ENCODE measurements at regions not wholly inside any gene's neighbourhood (a gene's known extent, or its start where the extent isn't known, plus 50 kb on each side); places are given as distances from the start of the nearest gene placed in this dataset.

GRCh38 chr5:68420476-68421344, 205.2 kb downstream of the PIK3R1 start:
- CTCF ChIA-PET = no interaction called here
- Histone ChIP-seq H3K4me1 (ENCODE audit: insufficient read depth, low read length, poor library complexity, severe bottlenecking) (peaks cover 22% of the 10 kb centered on the region), H3K36me3 (ENCODE audit: insufficient read depth, low read length, poor library complexity, severe bottlenecking) (no peaks in the 10 kb centered on the region), H3K4me3 (ENCODE audit: low read depth, low read length, poor library complexity, severe bottlenecking) (no peak overlapping the region), H3K27me3 (replicated peaks; ENCODE audit: insufficient read depth, low read depth, low read length, poor library complexity) (no peaks in the 10 kb centered on the region), H3K27ac (ENCODE audit: low read depth, low read length, poor library complexity, severe bottlenecking) (no peak overlapping the region), H3K9me3 (ENCODE audit: low read depth, low read length, poor library complexity, severe bottlenecking) (no peaks in the 10 kb centered on the region)
- intact Hi-C loops (cut with micrococcal nuclease; ENCODE audit: unreplicated experiment) = no loop called here
- POLR2A ChIA-PET (ENCODE audit: low non-redundant PET) = no interaction called here
- no peak for DNase-seq (ENCODE audit: low spot score)
- no TSS peak for BruUV-seq (replicated peaks)
- no peak for TF ChIP-seq CTCF (conservative IDR thresholded peaks at IDR 0.05; ENCODE audit: low read depth, low read length)
- TF ChIP-seq EZH2 (IDR thresholded peaks at IDR 0.05; ENCODE audit: borderline replicate concordance, low read depth, low read length, poor library complexity, severe bottlenecking) = no peak

DNA sequence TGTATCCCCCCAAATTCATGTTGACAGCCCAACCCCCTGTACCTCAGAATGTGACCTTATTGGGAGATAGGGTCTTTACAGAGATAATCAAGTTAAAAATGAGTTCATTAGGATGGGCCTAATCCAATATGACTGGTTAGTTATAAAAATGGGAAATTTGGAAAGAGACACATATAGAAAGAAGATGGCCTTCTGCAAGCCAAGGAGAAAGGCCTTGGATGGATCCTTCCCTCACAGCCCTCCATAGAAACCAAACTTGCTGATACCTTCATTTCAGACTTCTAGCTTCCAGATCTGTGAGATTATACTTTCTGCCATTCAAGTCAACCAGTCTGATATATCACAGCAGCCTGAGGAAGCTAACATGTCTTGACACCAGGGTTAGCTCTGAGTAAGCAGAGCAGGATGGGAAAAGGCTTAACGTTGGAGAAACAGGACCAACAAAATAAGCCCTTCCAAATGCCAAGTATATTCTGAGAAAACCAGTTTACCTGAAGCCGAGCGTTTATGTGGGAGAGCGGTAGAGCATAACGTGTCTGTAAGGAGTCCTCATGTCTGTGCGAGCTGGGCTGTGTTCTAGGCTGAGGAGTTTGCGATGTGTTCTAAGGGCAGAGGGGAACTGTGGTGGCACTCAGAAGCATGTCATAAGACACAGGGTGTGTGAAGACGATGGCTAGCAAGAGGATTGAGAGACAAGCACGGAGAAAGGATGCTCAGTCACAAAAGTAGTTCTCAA, 206.1 kb downstream of the PIK3R1 start:
- no peak overlapping the region for H3K27ac ChIP-seq (ENCODE audit: low read depth, low read length, poor library complexity, severe bottlenecking)
- ChIA-PET POLR2A (ENCODE audit: low non-redundant PET) (interaction anchor here (0.6 kb wide), 1 partner anchor 17 kb away, joined by 3 read pairs; no protein-coding TSS in a partner anchor), CTCF (no interaction called here)
- H3K27me3 ChIP-seq (replicated peaks; ENCODE audit: insufficient read depth, low read depth, low read length, poor library complexity) = no peaks in the 10 kb centered on the region
- peaks cover 15% of the 10 kb centered on the region for H3K4me1 ChIP-seq (ENCODE audit: insufficient read depth, low read length, poor library complexity, severe bottlenecking)
- H3K4me3 ChIP-seq (ENCODE audit: low read depth, low read length, poor library complexity, severe bottlenecking) = no peak overlapping the region
- no peaks in the 10 kb centered on the region for H3K9me3 ChIP-seq (ENCODE audit: low read depth, low read length, poor library complexity, severe bottlenecking)
- no peak for DNase-seq (ENCODE audit: low spot score)
- no peaks in the 10 kb centered on the region for H3K36me3 ChIP-seq (ENCODE audit: insufficient read depth, low read length, poor library complexity, severe bottlenecking)
- intact Hi-C loops (cut with micrococcal nuclease; ENCODE audit: unreplicated experiment) = no loop called here
- TF ChIP-seq EZH2 (IDR thresholded peaks at IDR 0.05; ENCODE audit: borderline replicate concordance, low read depth, low read length, poor library complexity, severe bottlenecking) (no peak), CTCF (conservative IDR thresholded peaks at IDR 0.05; ENCODE audit: low read depth, low read length) (no peak)
- BruUV-seq (replicated peaks) = no TSS peak

DNA sequence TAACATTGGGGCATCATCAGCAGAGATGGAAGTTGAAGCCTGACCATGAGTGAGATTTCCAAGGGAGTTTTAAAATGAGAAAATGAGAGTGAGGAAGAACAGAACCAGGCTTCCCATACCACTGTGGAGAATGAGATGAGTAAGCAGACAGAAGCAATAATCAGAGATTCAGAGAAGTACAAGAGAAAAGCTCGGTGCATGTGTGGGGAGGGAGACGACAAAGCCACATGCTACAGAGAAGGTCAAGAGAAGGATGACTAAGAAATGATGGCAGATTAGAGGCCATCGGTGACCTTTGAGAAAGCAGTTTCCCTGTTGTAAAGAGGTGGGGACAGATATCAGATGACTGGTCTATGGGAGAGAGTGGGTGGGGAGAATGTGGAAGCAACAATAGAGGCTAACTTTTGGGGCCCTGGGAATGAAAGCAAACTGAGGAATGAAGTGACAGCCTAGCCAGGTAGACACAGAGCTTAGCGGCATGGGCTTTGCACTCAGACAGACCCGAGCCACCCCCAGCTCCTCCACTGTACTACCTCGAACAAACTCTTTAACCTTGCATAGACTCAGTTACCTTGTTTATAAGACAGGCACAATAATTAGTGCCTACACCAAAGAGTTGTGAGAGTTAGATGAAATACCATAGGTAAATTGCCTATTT, 207.7 kb downstream of the PIK3R1 start:
- ChIA-PET POLR2A (ENCODE audit: low non-redundant PET) (no interaction called here), CTCF (no interaction called here)
- Histone ChIP-seq H3K4me3 (ENCODE audit: low read depth, low read length, poor library complexity, severe bottlenecking) (no peak overlapping the region), H3K9me3 (ENCODE audit: low read depth, low read length, poor library complexity, severe bottlenecking) (no peaks in the 10 kb centered on the region), H3K27me3 (replicated peaks; ENCODE audit: insufficient read depth, low read depth, low read length, poor library complexity) (no peaks in the 10 kb centered on the region), H3K27ac (ENCODE audit: low read depth, low read length, poor library complexity, severe bottlenecking) (no peak overlapping the region), H3K4me1 (ENCODE audit: insufficient read depth, low read length, poor library complexity, severe bottlenecking) (peaks cover 9% of the 10 kb centered on the region), H3K36me3 (ENCODE audit: insufficient read depth, low read length, poor library complexity, severe bottlenecking) (no peaks in the 10 kb centered on the region)
- DNase-seq (ENCODE audit: low spot score) = no peak
- no TSS peak for BruUV-seq (replicated peaks)
- intact Hi-C loops (cut with micrococcal nuclease; ENCODE audit: unreplicated experiment) = no loop called here
- TF ChIP-seq CTCF (conservative IDR thresholded peaks at IDR 0.05; ENCODE audit: low read depth, low read length) (no peak), EZH2 (IDR thresholded peaks at IDR 0.05; ENCODE audit: borderline replicate concordance, low read depth, low read length, poor library complexity, severe bottlenecking) (no peak)

All from A673 (cell line).